ENCODE measurements at regions not wholly inside any gene's neighbourhood (a gene's known extent, or its start where the extent isn't known, plus 50 kb on each side); places are given as distances from the start of the nearest gene placed in this dataset.

GRCh38 chr9:109723781-109724180 is 56.2 kb upstream of the PALM2AKAP2 start:
- no peak overlapping the region for H3K4me3 ChIP-seq (ENCODE audit: low read depth, low read length)
- TF ChIP-seq CTCF (IDR thresholded peaks at IDR 0.05; ENCODE audit: low read depth, low read length) = no peak

DNA sequence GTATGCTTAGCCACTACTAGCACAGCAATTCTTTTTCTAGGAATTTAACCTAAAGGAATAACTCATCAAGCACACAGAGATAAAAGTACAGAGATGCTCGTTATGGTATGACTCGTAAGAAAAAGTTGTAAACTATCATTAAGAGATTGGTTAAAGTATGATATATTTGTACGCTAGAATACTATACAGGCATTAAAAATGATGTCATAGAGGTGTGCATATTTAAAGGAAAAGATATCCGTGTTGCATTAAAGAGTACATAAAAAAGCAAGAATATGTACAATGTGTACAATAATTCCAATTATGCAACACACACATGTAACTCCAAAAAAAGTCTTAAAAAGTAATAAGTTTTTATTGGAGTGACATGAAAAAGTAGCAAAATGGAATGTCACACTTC is 54.5 kb upstream of the PALM2AKAP2 start:
- H3K4me3 ChIP-seq (ENCODE audit: low read depth, low read length) = no peak overlapping the region
- TF ChIP-seq CTCF (IDR thresholded peaks at IDR 0.05; ENCODE audit: low read depth, low read length) = no peak

DNA sequence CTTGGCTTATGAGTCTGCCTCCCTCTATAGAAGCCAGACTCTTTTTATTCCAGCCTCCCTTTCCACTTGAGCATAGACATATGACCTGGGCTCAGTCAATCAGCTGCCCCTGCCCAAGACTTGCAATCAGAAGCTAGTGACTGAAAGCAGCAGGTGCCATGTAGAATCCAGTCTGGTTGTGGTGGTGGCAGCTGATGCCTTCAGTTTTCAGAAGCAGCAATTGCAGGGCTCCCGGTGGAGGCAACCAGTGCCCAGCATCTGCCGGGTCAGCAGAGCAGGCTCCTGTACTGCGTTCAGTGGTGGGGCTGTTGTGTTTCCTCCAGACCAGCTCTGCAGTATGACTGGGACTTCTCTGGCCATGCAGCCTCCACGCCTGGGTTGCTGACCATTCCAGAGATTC is 53.9 kb upstream of the PALM2AKAP2 start:
- TF ChIP-seq CTCF (IDR thresholded peaks at IDR 0.05; ENCODE audit: low read depth, low read length) = no peak
- H3K4me3 ChIP-seq (ENCODE audit: low read depth, low read length) = no peak overlapping the region

DNA sequence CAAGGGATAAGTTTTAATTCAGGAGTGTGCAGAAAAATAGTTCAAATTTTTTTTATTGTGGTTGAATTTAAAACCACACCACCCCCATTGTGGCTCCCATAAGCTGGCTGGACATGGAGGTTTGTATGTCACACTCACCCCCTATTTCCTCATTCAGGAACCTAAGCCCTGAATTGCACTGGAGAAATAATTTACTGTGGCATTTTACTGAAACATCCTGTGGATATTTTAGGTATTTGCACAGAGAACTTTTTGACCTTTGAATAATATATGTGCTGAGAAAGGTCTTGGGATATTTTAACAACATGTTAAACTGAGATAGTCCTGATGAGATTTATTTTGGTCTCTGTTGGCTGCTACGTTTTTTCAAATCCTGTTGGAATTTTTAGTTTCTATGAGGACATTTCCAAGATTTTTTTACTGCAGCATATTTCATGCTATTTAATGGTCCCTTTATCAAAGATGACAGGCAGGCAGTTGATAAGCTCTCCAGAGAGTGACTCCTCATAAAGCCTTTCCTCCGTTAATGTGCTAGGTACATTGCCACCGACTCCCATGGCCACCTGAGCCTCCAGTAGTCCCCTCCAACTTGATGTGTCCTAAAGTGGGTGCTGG is 51.2 kb upstream of the PALM2AKAP2 start:
- no peak overlapping the region for H3K4me3 ChIP-seq (ENCODE audit: low read depth, low read length)
- TF ChIP-seq CTCF (IDR thresholded peaks at IDR 0.05; ENCODE audit: low read depth, low read length) = no peak

DNA sequence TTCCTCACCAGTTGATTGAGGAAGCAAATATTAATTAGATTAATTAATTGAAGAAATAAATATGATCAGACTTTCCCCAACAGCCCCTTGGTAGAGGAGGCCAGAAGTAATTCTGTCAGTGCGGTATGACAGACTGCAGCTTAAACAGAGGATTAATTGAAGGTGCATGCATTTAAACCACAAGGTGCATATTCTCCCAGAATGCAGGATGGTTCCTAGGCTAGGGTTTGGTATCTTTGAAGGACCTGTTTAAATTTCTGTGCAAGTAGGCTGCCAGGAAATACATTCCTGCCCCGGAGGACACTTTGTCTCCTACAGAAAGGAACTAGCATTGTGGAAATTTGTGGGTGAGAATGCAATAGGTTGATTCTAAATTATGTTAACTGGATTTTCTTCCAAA is 50.5 kb upstream of the PALM2AKAP2 start:
- no peak for TF ChIP-seq CTCF (IDR thresholded peaks at IDR 0.05; ENCODE audit: low read depth, low read length)
- no peak overlapping the region for H3K4me3 ChIP-seq (ENCODE audit: low read depth, low read length)
